Epithelial cell of esophagus (primary cell): ENCODE measurements at regions not wholly inside any gene's neighbourhood (a gene's known extent, or its start where the extent isn't known, plus 50 kb on each side); places are given as distances from the start of the nearest gene placed in this dataset.

ENCODE experiments used
- DNase-seq: peaks from one replicate; pipeline ENCODE4 v3.0.0; 2010; ENCODE audit warnings: low read depth
- H3K4me3 ChIP-seq: 2 replicates; pipeline ENCODE4 v1.5.1; 2011; ENCODE audit warnings: mild to moderate bottlenecking, low read length, control low read depth
- CTCF ChIP-seq: IDR thresholded peaks from 2 replicates; pipeline ENCODE4 v1.5.1; 2011; ENCODE audit warnings: low read depth, mild to moderate bottlenecking, low read length, control low read depth, inconsistent platforms; ENCODE audit not compliant: insufficient read depth; ENCODE audit errors: missing control alignments

GRCh38 chr12:103161582-103162362 is 204.3 kb downstream of the ASCL1 start:
- no peak for TF ChIP-seq CTCF
- H3K4me3 ChIP-seq = no peak overlapping the region
- DNase-seq = no peak

- DNase-seq = no peak
- TF ChIP-seq CTCF = no peak
- H3K4me3 ChIP-seq = no peak overlapping the region
These were observed 209.5 kb downstream of the ASCL1 start for GRCh38 chr12:103166949-103167348.

- no peak overlapping the region for H3K4me3 ChIP-seq
- TF ChIP-seq CTCF = no peak
- no peak for DNase-seq
These were observed 215.1 kb downstream of the ASCL1 start for GRCh38 chr12:103172447-103173112.

- TF ChIP-seq CTCF = no peak
- DNase-seq = no peak
- H3K4me3 ChIP-seq = no peak overlapping the region
These were observed 218.2 kb downstream of the ASCL1 start for GRCh38 chr12:103175625-103176024.

GRCh38 chr12:103177639-103178255 is 220.3 kb downstream of the ASCL1 start:
- no peak for DNase-seq
- TF ChIP-seq CTCF = no peak
- H3K4me3 ChIP-seq = no peak overlapping the region

GRCh38 chr12:103178366-103179080 is 221.0 kb downstream of the ASCL1 start:
- no peak for DNase-seq
- no peak for TF ChIP-seq CTCF
- no peak overlapping the region for H3K4me3 ChIP-seq
